Activated naive CD4-positive, alpha-beta T cell treated with anti-CD3 and anti-CD28 coated beads, Interleukin-2, amount 10 ng/mL, durations not matched to agents 7 days and 5 days (primary cell): ENCODE measurements at regions not wholly inside any gene's neighbourhood (a gene's known extent, or its start where the extent isn't known, plus 50 kb on each side); places are given as distances from the start of the nearest gene placed in this dataset.

Experiments used
- CTCF ChIA-PET: fragments of 350-600 bp; sonication (Branson Sonifier 250); formaldehyde crosslinking; loops from one replicate; lab custom pipeline; 2021; ENCODE audit warnings: antibody characterized with exemption; lab: Charles Lee
- DNase-seq: peaks from one replicate; pipeline ENCODE4 v3.0.0-alpha.2; 2020
- H3K27ac Mint-ChIP-seq: one replicate; pipeline ENCODE4 v1.8.0; 2021; ENCODE audit warnings: mild to moderate bottlenecking, moderate library complexity, mixed read lengths
- H3K27me3 Mint-ChIP-seq: one replicate; pipeline ENCODE4 v1.8.0; 2021; ENCODE audit warnings: mild to moderate bottlenecking, mixed read lengths
- H3K36me3 Mint-ChIP-seq: one replicate; pipeline ENCODE4 v1.8.0; 2021; ENCODE audit warnings: mixed read lengths
- H3K4me1 Mint-ChIP-seq: one replicate; pipeline ENCODE4 v1.8.0; 2021; ENCODE audit warnings: mixed read lengths
- H3K4me3 Mint-ChIP-seq: one replicate; pipeline ENCODE4 v1.8.0; 2021; ENCODE audit warnings: mild to moderate bottlenecking, moderate library complexity, mixed read lengths
- H3K9me3 Mint-ChIP-seq: one replicate; pipeline ENCODE4 v1.8.0; 2021; ENCODE audit warnings: mixed read lengths

DNA sequence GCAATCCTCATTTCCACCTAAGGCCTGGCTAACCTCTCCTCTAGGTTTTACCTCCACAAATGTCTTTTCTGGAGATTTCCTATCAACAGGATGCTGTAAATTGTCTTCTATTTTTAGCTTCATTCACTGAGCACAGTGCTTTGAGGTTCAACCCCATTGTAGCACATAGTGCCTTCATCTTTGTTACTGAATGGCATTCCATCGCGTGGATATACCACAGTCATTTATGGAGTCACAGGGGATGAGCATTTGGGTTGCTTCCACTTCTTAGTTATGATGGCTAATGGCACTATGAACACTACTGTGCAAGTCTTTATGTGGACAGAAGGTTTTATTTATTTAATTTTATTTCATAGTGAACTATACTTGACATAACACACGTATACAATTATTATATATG, 387.1 kb downstream of the SMOC2 start:
- no peaks in the 10 kb centered on the region for H3K4me1 Mint-ChIP-seq

DNA sequence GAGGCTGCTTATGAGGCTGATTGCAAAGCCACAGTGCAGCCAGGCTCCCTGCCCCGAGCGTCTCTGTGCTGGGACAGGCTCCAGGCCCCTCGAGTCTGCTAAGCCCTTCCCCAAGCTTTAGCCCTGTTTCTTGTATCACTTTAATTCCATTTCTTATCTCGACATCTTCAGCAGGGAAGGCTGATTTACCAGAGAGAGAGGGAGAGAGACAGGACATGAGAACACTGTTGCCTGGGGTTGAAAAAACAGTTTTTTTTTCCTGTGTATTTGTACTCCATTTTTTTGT, 386.5 kb downstream of the SMOC2 start:
- H3K4me1 Mint-ChIP-seq: no peaks in the 10 kb centered on the region
- no peak for DNase-seq
- H3K4me3 Mint-ChIP-seq: no peak overlapping the region
- no peaks in the 10 kb centered on the region for H3K27me3 Mint-ChIP-seq
- H3K9me3 Mint-ChIP-seq: peaks cover 2% of the 10 kb centered on the region
- H3K27ac Mint-ChIP-seq: no peak overlapping the region
- CTCF ChIA-PET: no interaction called here
- no peaks in the 10 kb centered on the region for H3K36me3 Mint-ChIP-seq

More for the DNA sequence above, 387.1 kb downstream of the SMOC2 start:
- Mint-ChIP-seq H3K27me3 (no peaks in the 10 kb centered on the region), H3K4me3 (no peak overlapping the region), H3K27ac (no peak overlapping the region), H3K9me3 (peaks cover 2% of the 10 kb centered on the region), H3K36me3 (no peaks in the 10 kb centered on the region)
- CTCF ChIA-PET: no interaction called here
- DNase-seq: no peak

DNA sequence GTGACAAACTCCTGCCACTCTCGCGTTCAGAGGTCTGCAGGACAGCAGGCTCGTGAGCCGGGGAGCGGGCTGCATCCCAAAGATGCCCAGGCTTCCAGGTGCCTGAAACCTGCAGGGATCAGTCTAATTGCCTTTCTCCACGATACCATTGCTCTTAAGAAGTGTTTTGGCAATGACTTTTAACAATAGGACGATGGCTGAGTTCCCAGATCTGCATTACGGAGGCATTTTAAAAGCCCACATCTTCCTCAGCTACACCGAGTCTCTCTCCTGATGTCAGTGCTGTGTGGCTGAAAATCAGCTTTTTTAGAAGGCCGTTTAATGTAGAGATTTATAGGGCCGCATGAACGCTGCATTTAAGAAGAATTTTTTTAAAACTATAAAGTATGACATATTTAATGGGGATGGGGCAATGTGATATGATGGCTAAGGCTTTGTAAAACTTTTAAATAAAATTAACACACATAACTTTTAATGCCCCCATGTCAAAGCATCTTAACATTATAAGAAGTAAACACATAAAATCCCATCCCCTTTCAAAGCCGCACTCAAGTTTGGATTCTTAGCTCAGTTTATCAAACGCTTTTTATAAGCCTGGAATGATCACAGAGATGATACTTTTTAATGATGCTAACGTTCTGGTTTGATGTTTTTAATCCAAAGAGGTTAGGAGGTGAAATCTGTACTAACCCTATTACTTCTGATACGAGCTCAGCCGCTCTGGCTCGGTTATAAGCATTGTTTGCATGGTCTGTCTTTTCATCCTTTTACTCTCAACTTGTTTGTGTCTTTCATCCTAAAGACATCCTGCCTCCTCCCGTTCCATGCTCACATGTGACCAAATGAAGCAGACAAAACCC, 386.0 kb downstream of the SMOC2 start:
- Mint-ChIP-seq H3K27me3 (no peaks in the 10 kb centered on the region), H3K36me3 (no peaks in the 10 kb centered on the region), H3K9me3 (peaks cover 2% of the 10 kb centered on the region), H3K4me1 (no peaks in the 10 kb centered on the region), H3K4me3 (no peak overlapping the region), H3K27ac (no peak overlapping the region)
- DNase-seq: no peak
- CTCF ChIA-PET: no interaction called here

DNA sequence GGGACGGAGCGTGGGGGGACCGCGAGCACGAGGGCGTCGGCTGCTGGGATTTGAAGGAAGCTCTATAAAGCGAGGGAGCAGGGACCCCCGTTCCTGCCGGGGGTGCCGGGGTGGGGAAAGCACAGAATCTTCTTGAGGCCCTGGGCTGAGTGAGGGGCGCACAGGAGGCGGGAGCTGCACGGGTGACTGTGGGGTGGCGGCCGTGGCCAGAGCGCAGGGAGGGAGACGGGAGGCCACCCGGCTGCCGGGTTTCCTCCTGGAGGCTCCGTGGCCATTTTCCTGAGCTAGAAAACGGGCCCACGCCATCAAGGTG, 385.1 kb downstream of the SMOC2 start:
- peaks cover 2% of the 10 kb centered on the region for H3K9me3 Mint-ChIP-seq
- H3K4me3 Mint-ChIP-seq: no peak overlapping the region
- CTCF ChIA-PET: no interaction called here
- H3K27ac Mint-ChIP-seq: no peak overlapping the region
- H3K27me3 Mint-ChIP-seq: no peaks in the 10 kb centered on the region
- H3K4me1 Mint-ChIP-seq: no peaks in the 10 kb centered on the region
- no peak for DNase-seq
- H3K36me3 Mint-ChIP-seq: no peaks in the 10 kb centered on the region

DNA sequence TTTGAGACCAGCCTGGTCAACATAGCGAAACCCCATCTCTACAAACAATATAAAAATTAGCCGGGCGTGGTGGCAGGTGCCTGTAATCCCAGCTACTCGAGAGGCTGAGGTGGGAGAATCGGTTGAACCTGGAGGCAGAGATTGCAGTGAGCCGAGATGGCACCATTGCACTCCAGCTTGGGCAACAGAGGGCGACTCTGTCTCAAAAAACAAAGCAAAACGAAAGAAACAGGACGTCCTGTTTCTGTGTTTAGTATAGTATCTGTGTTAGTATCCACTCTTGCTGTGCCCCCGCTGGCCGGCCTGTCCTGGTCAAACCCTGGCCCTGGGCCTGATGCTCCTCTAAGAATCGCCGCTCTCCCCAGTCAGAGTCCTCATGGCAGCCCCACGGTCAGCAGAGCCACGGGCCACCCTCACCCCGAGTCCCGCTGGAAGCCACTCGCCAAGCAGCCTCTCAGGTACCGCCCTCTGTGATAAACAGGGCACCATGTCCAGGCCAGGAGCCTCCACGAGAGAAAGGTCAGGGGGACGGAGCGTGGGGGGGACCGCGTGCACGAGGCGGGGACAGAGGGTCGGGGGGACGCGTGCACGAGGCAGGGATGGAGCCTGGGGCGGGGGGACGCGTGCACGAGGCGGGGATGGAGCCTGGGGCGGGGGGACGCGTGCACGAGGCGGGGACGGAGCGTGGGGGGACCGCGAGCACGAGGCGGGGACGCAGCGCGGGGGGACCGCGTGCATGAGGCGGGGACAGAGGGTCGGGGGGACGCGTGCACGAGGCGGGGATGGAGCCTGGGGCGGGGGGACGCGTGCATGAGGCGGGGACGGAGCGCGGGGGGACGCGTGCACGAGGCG, 384.5 kb downstream of the SMOC2 start:
- no peaks in the 10 kb centered on the region for H3K36me3 Mint-ChIP-seq
- H3K9me3 Mint-ChIP-seq: peaks cover 2% of the 10 kb centered on the region
- H3K27me3 Mint-ChIP-seq: no peaks in the 10 kb centered on the region
- CTCF ChIA-PET: no interaction called here
- H3K4me1 Mint-ChIP-seq: no peaks in the 10 kb centered on the region
- H3K4me3 Mint-ChIP-seq: no peak overlapping the region
- no peak overlapping the region for H3K27ac Mint-ChIP-seq
- DNase-seq: no peak

DNA sequence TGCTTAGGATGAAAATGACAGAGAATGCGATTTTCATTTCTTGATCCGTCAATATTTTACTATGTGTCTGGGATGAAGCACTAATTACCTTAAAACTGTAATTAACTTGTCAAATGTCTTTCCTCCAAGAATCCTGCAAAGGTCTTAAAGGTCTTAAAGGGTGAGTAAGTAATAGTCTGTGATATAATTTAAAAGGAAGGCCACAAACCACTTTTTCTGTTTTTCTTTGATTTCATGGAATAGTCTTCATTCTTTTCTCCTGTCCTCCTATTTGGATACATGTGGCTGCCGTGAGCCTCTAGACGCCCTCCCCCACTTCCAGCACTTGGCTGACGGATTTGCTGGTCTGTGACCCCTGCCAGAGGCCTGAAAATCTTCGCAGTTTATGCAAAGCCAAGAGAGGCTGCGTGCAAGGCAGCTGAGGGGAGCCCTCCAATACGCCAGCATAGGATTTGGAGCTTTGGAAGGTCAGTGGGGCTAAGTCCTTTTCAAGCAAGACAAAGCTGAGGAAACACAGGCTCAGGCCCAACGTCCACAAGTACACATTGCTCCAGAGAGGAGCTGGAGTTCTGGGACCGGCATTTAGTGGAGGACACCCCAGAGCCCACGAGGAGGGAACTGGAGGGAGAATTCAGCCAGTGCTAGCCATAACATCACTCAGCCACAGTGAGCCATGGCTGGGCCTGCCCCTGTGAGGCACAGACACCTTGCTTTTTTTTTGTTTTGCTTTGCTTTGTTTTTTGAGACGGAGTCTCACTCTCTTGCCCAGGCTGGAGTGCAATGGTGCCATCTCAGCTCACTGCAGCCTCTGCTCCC, 382.6 kb downstream of the SMOC2 start:
- Mint-ChIP-seq H3K27ac (no peak overlapping the region), H3K9me3 (peaks cover 2% of the 10 kb centered on the region), H3K27me3 (no peaks in the 10 kb centered on the region), H3K4me3 (no peak overlapping the region), H3K4me1 (no peaks in the 10 kb centered on the region), H3K36me3 (no peaks in the 10 kb centered on the region)
- CTCF ChIA-PET: no interaction called here
- no peak for DNase-seq

DNA sequence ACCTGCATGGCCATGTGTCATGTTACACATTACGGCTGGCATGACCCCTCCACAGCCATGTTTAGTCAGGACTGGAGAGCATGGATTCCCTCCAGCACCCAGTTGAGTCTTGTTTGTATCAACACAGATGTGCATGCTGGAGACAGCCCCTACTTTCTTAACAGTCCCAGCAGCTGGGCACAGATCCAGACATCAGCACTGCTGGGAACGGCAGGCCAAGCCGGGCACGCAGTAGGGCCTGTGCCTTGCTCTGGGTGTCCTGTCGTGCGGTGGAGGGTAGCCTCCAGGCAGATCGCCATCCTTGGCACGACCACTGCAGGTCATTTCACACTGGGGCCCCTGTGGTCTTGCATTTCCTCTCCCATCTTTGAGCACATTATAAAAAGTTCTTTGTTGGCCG, 381.4 kb downstream of the SMOC2 start:
- DNase-seq: no peak
- no peak overlapping the region for H3K27ac Mint-ChIP-seq
- no peaks in the 10 kb centered on the region for H3K4me1 Mint-ChIP-seq
- H3K27me3 Mint-ChIP-seq: no peaks in the 10 kb centered on the region
- CTCF ChIA-PET: no interaction called here
- no peak overlapping the region for H3K4me3 Mint-ChIP-seq
- H3K9me3 Mint-ChIP-seq: peaks cover 2% of the 10 kb centered on the region
- H3K36me3 Mint-ChIP-seq: no peaks in the 10 kb centered on the region

DNA sequence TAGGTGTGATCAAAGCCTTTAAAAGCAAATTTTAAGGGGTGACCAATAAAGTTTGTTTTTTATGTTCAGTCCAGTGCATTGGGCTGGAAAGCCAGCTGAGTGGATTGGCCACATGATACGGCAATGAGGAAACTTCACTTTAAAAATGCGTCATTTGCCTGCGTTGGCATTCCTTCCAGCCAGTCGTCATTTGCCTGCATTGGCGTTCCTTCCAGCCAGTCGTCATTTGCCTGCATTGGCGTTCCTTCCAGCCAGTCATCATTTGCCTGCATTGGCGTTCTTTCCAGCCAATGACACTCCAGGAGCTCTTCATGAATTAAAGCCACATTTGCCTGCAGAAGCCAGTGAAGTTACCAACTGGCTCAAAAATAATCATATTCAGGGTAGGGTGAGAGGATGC, 378.6 kb downstream of the SMOC2 start:
- CTCF ChIA-PET: no interaction called here
- H3K36me3 Mint-ChIP-seq: no peaks in the 10 kb centered on the region
- no peak overlapping the region for H3K4me3 Mint-ChIP-seq
- DNase-seq: no peak
- H3K9me3 Mint-ChIP-seq: peaks cover 2% of the 10 kb centered on the region
- H3K27me3 Mint-ChIP-seq: peaks cover 5% of the 10 kb centered on the region
- H3K27ac Mint-ChIP-seq: no peak overlapping the region
- H3K4me1 Mint-ChIP-seq: no peaks in the 10 kb centered on the region

DNA sequence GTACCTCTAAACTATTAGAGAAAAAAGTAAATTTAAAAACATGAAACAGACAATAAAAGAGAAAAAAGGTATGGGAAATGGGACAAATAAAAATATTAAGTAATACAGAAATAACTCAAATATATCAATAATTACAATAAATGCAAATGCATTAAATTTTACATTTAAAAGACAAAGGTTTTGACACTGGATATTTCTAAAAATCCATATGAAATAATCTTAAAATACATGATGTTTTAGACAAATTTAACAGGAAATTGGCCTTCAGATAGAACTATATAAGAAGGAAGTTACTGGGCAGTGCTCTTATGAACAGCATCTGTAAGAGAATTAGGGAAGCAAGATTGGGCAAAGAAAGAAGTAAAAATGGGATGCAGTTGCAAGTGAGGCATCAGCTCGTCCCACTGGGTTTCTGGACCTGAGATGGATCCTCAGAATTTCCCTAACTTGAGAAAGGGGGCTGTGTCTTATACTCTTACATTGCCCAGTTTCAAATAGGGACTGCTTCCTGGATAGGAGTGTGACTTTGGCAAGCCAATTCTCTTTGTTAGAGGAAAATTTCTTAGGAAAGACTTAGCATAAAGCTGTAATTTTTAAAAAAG, 376.7 kb downstream of the SMOC2 start:
- Mint-ChIP-seq H3K9me3 (no peaks in the 10 kb centered on the region), H3K4me1 (no peaks in the 10 kb centered on the region), H3K36me3 (no peaks in the 10 kb centered on the region), H3K27ac (no peak overlapping the region), H3K27me3 (peaks cover 5% of the 10 kb centered on the region), H3K4me3 (no peak overlapping the region)
- DNase-seq: no peak
- CTCF ChIA-PET: no interaction called here

DNA sequence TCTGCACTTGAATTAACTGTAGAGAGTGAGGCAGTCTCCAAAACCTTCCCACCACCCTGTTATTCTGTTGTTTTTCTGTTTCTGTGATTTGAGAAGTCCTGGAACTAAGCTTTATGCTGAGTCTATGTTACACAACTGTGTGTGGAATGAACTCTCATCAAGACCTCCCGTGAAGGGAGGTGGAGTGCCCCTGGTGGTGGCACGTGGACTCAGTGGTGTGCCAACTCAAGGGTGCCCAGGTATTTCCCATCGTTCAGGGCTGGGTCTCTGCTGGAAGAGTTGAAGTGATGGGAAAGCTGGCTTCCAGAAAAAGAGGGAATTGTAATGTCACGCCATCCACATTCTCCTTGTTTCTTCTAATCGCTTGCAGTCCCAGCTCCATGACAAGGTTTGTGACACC, 374.2 kb downstream of the SMOC2 start:
- CTCF ChIA-PET: no interaction called here
- H3K9me3 Mint-ChIP-seq: no peaks in the 10 kb centered on the region
- H3K4me3 Mint-ChIP-seq: no peak overlapping the region
- H3K36me3 Mint-ChIP-seq: no peaks in the 10 kb centered on the region
- no peak for DNase-seq
- H3K27me3 Mint-ChIP-seq: peaks cover 5% of the 10 kb centered on the region
- no peaks in the 10 kb centered on the region for H3K4me1 Mint-ChIP-seq
- H3K27ac Mint-ChIP-seq: no peak overlapping the region

DNA sequence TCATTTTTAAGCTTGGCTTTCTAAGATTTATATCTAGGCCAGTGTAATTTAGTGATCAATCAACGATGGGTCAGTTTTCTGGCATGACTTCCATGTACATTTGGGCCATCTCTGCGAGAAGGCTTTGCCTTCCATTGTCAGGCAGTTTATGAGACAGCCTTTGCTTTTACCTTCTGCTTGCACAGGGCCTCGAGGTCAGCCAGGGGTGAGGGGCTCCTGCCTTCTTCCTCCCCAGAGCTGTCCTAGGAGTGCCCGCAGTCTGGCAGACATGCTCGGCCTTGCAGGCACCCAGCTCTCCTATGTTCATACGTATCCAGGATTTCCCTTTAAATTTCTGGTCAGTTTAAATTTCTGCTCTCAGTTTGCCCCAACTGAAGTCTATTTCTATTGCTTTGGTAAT, 367.2 kb downstream of the SMOC2 start:
- Mint-ChIP-seq H3K4me1 (no peaks in the 10 kb centered on the region), H3K27ac (no peak overlapping the region), H3K36me3 (no peaks in the 10 kb centered on the region), H3K27me3 (peaks cover 4% of the 10 kb centered on the region), H3K9me3 (no peaks in the 10 kb centered on the region), H3K4me3 (no peak overlapping the region)
- CTCF ChIA-PET: no interaction called here
- no peak for DNase-seq

DNA sequence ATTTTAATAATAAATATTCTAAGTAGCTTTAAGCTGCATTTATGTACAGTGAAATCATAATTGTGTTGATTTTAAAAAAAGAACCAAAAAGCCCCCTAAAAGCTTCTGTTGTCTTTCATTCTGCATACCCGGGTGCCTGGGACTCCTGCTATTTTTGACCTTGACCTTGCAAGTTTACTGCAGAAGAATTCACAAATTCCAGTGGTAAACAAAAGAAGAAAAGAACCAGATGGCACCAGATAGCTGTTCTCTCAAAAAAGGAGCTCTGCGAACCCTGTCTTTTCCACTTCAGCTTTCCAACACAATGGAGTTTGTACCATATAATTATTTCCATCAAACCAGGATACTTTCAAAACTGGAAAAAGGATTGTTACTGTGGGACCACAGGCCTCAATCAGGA, 363.3 kb downstream of the SMOC2 start:
- no peaks in the 10 kb centered on the region for H3K36me3 Mint-ChIP-seq
- peaks cover 4% of the 10 kb centered on the region for H3K27me3 Mint-ChIP-seq
- no peak overlapping the region for H3K4me3 Mint-ChIP-seq
- no peak overlapping the region for H3K27ac Mint-ChIP-seq
- H3K4me1 Mint-ChIP-seq: no peaks in the 10 kb centered on the region
- DNase-seq: no peak
- CTCF ChIA-PET: no interaction called here
- no peaks in the 10 kb centered on the region for H3K9me3 Mint-ChIP-seq

DNA sequence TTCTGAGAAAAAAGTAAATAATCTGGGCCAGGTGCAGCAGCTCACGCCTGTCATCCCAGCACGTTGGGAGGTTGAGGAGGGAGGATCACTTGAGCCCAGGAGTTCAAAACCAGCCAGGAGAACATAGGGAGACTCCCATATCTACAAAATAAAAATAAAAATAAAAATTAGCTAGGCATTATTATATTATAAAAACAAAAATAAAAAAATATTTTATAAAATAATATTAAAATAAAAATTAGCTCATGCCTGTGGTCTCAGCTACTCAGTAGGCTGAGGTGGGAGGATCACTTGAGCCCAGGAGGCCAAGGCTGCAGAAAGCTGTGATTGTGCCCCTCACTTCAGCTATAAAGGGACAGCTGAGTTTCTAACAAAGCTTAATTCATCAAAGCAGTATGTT, 362.9 kb downstream of the SMOC2 start:
- Mint-ChIP-seq H3K27ac (no peak overlapping the region), H3K4me3 (no peak overlapping the region), H3K27me3 (peaks cover 4% of the 10 kb centered on the region), H3K4me1 (no peaks in the 10 kb centered on the region), H3K36me3 (no peaks in the 10 kb centered on the region), H3K9me3 (no peaks in the 10 kb centered on the region)
- no peak for DNase-seq
- CTCF ChIA-PET: no interaction called here

DNA sequence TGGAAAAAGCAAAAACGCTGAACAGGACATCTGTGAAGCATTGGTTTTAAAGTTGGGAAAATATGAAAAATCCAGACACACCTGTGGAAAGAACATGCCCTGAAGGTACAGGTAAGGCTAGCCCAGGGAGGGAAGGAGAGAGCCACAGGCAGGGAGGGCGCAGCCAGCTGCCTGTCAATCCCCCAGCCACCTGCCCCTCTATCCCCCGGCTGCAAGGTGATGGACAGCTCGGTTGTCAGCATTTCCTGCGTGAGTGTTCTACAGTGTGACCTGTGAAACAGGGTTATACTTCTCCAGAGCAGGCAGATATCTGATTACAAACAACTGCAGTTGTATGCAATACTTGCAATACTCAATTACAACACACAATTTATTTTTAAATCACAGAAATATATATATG, 358.1 kb downstream of the SMOC2 start:
- Mint-ChIP-seq H3K27me3 (no peaks in the 10 kb centered on the region), H3K36me3 (no peaks in the 10 kb centered on the region), H3K4me1 (no peaks in the 10 kb centered on the region), H3K27ac (no peak overlapping the region), H3K4me3 (no peak overlapping the region), H3K9me3 (no peaks in the 10 kb centered on the region)
- CTCF ChIA-PET: no interaction called here
- no peak for DNase-seq
